SJSA1 (cell line): ENCODE measurements at regions not wholly inside any gene's neighbourhood (a gene's known extent, or its start where the extent isn't known, plus 50 kb on each side); places are given as distances from the start of the nearest gene placed in this dataset.

Experiments used
- DNase-seq, 2 experiments: peaks; one replicate each; pipeline ENCODE4 v3.0.0-alpha.2; 2015 to 2020; ENCODE audit warnings: low spot score in 2 of 2, low read depth in 1 of 2
- H3K27ac ChIP-seq: fragments of 250-450 bp; sonication (Bioruptor Pico); 2 replicates; pipeline ENCODE4 v1.5.1; 2020; ENCODE audit warnings: mild to moderate bottlenecking, moderate library complexity
- H3K27me3 ChIP-seq: fragments of 250-450 bp; sonication (Bioruptor Pico); replicated peaks from 2 replicates; pipeline ENCODE4 v1.5.1; 2020; ENCODE audit warnings: mild to moderate bottlenecking, moderate library complexity
- H3K36me3 ChIP-seq: fragments of 250-450 bp; sonication (Bioruptor Pico); 2 replicates; pipeline ENCODE4 v1.5.1; 2020; ENCODE audit warnings: mild to moderate bottlenecking
- H3K4me1 ChIP-seq: fragments of 250-450 bp; sonication (Bioruptor Pico); replicated peaks from 2 replicates; pipeline ENCODE4 v1.6.1; 2021; ENCODE audit warnings: mild to moderate bottlenecking
- H3K4me3 ChIP-seq: fragments of 250-450 bp; sonication (Bioruptor Pico); 2 replicates; pipeline ENCODE4 v1.5.1; 2020; ENCODE audit warnings: mild to moderate bottlenecking
- H3K9me3 ChIP-seq: fragments of 250-450 bp; sonication (Bioruptor Pico); replicated peaks from 2 replicates; pipeline ENCODE4 v1.5.1; 2020; ENCODE audit warnings: mild to moderate bottlenecking

DNA sequence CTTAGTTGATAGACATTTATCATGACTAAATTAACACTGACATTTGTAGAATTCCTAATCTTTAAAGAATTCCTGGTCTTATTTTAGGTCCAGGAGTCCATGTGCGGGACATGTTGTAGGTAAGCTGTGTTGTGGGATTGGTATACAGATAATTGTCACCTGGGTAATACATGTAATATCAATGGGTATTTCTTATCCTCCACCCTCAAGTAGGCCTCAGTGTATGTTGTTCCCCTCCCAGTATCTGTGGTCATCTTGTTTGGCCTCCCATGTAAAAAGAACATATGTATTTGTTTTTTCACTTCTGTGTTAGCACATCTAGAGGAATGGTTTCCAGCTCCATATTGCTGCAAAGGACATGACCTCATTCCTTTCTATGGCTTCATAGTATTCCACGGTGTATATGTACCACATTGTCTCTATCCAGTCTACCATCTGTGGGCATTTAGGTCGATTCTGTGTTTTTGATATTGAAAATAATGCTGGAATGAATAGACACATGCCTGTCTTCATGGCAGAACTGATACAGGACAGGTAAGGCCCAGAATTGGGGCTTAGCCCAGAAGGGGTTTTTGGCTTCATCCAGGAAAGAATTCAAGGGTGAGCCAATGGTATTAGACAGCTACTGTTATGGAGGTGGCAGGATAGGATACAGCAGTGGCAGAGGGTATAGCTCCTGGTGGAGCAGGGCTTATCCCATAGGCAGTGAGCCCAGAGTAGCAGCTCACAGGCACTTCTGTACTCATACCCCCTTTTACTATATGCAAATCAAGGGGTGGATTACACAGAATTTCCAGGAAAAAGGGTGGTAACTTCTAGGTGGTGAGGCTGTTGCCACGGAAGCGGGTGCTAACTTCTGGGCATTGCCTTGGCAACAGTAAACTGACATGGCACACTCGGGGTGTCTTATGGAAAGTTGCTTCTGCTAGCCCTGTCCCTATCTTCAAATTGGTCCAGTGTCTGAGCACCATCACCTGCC lies 66.1 kb upstream of the WDR1 start:
- H3K4me3 ChIP-seq, result no peak overlapping the region
- H3K27me3 ChIP-seq, result no peaks in the 10 kb centered on the region
- no peak overlapping the region for H3K27ac ChIP-seq
- peaks cover 6% of the 10 kb centered on the region; the same call in 1 of the 2 replicates for H3K4me1 ChIP-seq
- no peak for DNase-seq
- H3K9me3 ChIP-seq, result no peaks in the 10 kb centered on the region
- H3K36me3 ChIP-seq, result no peaks in the 10 kb centered on the region

DNA sequence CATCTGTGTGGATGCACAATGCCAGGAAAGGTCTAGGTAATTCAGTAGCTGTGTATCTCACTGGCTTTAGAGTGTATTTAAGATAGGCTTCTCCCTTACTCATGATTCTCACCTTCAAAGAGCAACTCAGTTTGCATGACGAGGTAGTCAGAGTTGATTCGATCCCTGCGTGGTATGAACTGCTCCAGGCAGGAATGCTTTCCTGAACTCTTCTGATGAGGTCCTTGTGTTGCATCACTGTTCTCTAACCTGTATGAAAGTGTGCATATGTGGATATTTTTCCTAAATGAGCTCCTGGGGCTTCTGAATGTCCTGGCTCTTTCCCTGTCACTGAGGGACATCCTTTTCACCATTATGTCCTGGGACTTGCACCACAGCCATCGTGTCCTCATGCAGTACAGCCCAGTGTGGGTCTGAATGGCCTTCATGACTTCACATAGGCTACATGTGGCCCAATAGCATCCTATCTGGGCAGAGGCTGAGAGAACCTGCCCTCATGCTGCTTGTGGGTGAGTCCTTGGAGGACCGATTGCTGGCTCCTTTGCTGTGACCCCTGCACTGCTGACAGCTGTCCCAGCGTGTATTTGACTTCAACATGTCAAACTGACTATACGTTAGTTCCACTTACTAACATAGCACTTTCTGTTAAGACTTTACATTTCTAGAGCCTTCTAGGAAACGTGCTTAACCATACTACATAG lies 65.3 kb upstream of the WDR1 start:
- H3K4me1 ChIP-seq, result peaks cover 6% of the 10 kb centered on the region; the same call in 1 of the 2 replicates
- H3K9me3 ChIP-seq, result no peaks in the 10 kb centered on the region
- no peak for DNase-seq
- H3K27ac ChIP-seq, result peak overlapping the region; percentile 65; the same call in 1 of the 2 replicates
- no peaks in the 10 kb centered on the region for H3K27me3 ChIP-seq
- no peaks in the 10 kb centered on the region for H3K36me3 ChIP-seq
- no peak overlapping the region for H3K4me3 ChIP-seq

DNA sequence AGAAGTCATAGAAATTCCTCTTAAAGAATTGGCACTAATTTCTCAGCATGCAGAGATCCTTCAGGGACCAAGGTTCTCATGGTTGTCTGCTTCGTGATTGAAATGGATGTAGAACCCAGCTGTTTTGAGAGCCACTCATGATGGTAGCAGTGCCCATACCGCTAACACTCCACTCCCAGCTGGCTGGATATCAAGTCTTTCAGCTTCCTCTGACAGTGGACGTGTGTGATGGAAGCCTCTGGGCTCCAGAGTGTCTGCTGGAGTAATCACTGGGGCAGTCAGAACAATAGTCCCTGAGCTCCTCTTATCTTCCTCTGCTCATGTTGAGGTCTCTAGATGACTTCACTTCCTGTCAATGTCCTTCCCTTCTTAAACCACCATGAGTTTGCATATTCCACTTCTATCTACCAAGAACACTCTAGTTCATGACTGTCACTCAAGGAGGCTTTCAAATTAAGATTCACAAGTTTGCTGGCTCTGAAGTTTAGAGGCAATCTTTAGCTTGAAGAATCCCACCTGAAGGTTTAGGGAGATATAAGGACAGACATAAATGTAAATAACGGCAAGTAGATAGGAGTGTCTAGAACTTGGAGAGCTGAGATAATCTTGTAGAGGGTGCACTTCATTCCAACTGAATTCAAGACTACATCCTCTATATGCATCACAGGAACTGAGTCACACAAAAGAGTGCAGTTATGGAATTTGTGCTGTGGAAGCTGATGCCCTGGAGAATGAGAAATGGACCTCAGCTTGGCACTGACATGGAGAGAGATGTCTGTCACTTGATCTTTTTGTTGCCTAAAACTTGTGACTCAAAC lies 64.5 kb upstream of the WDR1 start:
- DNase-seq, result peak in 1 of 2 experiments; percentile 12
- Histone ChIP-seq H3K9me3 (no peaks in the 10 kb centered on the region), H3K27ac (peak overlapping the region; percentile 65), H3K4me1 (peaks cover 6% of the 10 kb centered on the region; the same call in 1 of the 2 replicates), H3K36me3 (no peaks in the 10 kb centered on the region), H3K27me3 (no peaks in the 10 kb centered on the region), H3K4me3 (no peak overlapping the region)

DNA sequence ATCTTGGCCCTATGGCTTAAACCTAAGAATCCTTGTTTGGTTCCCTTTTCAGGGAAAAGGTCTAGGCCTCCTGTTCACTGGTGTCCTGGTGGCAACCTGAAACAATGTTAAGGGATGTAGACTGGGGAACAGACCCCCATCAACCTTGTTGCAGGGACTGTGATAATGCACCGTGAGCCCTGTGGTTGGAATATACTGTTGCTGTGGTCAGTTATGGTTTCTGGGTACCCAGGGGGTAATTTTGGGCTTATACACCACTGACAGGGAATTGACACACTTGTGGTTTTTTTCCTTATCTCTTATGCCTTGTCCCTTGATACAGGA lies 64.0 kb upstream of the WDR1 start:
- no peak for DNase-seq

DNA sequence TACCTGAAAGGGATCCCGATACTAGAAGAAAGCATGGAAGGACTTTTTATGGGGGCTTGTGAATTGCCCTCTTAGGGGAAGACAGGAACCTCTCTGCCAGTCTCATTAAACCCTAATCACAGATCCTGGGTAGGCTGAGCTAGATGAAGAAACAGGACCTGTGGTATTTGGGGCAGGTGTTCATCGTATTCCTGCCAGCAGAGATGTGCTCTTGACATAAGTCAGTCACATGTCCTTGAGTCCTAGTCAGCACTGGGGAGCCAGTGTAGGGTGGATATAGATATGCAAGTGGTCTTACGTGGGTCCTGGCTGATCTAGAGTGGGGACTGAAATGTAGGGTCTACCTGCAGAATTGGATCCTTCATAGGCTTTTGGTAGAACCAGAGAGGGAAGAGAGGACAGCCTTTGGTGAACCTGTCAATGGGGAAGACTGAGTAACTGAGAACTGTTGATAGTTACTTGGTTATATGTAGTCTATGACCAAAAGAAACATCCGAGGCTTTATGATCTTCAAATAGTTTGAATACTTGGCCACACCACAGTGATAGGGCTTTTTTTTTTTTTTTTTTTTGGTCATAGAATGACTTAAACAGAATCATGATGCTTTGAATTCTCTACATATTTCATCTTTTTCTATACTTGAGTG lies 63.5 kb upstream of the WDR1 start:
- Histone ChIP-seq H3K27me3 (no peaks in the 10 kb centered on the region), H3K27ac (no peak overlapping the region), H3K9me3 (no peaks in the 10 kb centered on the region), H3K4me1 (peaks cover 6% of the 10 kb centered on the region; the same call in 1 of the 2 replicates), H3K36me3 (no peaks in the 10 kb centered on the region), H3K4me3 (no peak overlapping the region)
- no peak for DNase-seq

More for the DNA sequence above, 64.0 kb upstream of the WDR1 start:
- no peaks in the 10 kb centered on the region for H3K9me3 ChIP-seq
- H3K27ac ChIP-seq, result peak overlapping the region; percentile 52
- H3K27me3 ChIP-seq, result no peaks in the 10 kb centered on the region
- no peaks in the 10 kb centered on the region for H3K36me3 ChIP-seq
- H3K4me3 ChIP-seq, result no peak overlapping the region
- peaks cover 6% of the 10 kb centered on the region; the same call in 1 of the 2 replicates for H3K4me1 ChIP-seq

DNA sequence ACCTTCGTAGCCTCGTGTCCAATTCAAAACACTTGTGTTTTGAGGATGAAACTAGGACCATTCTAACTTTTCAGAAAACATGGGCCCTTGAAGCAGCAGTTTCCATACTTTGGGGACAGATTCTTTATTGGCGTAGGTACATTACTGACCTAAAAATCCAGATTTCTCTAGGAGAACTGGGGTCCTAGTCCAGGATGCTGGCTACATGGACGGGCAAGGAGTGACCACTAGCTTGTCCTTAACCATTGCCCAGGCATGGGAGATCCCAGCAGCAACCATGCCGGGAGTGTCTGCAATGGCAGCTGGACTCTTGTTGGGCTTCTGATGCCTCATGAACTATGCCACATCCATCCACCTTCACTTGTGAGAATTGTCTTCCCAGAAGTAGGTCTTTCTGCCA lies 62.2 kb upstream of the WDR1 start:
- Histone ChIP-seq H3K4me3 (no peak overlapping the region), H3K27ac (no peak overlapping the region), H3K36me3 (no peaks in the 10 kb centered on the region), H3K27me3 (no peaks in the 10 kb centered on the region), H3K4me1 (peaks cover 6% of the 10 kb centered on the region; the same call in 1 of the 2 replicates), H3K9me3 (no peaks in the 10 kb centered on the region)
- DNase-seq, result no peak

DNA sequence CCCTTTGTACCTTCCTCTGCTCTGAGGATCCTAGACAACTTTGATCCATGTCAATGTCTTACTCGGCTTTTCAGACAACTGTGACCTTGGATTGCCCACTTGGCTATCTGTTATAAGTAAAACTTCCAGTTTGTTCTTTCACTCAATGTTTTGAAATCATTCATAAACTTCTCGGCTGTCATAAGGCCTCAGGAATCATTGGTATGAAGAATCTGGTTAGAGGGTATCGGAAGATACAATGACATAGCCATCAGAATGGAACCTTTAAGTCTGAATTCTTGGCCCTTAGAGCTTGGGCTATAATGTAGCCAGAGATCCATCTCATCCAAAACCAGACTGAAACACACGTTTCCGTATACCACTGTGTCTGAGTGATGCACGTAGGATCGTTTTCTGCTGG lies 59.0 kb upstream of the WDR1 start:
- no peak overlapping the region for H3K27ac ChIP-seq

DNA sequence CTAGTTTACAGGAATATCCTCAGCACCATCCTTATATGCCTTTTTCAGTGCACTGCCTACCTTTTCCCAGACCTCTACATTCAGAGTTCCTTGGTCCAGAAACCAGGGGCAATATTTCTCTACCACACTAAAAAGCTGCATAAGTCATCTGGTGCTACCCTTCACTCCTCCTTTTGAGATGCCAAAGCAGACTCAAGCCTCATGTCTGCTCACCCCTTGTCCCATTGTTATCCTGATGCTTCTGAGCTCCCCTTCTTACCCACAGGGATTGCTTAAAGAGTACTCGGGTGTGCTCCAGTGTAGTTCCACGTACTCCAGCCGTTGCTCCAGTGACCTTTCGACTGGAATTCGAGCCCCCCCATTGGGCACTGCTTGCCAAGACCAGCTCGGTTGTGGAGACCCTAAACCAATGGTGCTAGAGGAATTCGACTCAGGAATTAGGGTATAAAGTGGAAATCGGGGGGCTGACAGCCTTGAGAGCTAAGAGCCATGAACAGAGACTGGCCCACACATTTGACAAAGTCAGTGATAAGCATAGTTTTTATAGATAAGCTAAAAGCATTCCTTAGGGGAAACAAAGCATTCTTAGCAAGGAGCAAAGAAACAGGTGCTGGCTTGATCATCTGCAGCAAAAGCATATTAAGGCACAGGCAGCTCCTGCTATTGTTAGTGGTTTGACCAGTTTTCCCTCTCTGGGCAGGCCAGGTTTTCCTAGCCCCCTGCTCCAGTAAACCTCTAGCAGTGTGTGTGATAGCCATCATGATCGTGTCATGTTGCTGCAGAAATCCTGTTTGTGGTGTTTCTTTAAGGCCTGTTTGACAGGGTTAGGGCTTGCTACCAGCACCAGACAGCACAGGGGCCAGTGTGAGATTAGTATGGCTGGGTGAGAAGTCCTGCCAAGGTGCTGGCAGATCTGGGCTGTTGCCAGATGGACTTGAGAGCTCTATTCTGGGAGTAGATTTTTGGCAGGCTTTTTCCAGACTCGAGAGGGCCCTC lies 57.5 kb upstream of the WDR1 start:
- no peaks in the 10 kb centered on the region for H3K27me3 ChIP-seq
- no peak overlapping the region for H3K4me3 ChIP-seq
- H3K4me1 ChIP-seq, result no peaks in the 10 kb centered on the region
- H3K36me3 ChIP-seq, result no peaks in the 10 kb centered on the region
- H3K9me3 ChIP-seq, result no peaks in the 10 kb centered on the region
- H3K27ac ChIP-seq, result no peak overlapping the region
- DNase-seq, result no peak

More for the DNA sequence above, 59.0 kb upstream of the WDR1 start:
- no peak for DNase-seq
- no peaks in the 10 kb centered on the region for H3K9me3 ChIP-seq
- no peaks in the 10 kb centered on the region; the same call in 1 of the 2 replicates for H3K4me1 ChIP-seq
- no peaks in the 10 kb centered on the region for H3K27me3 ChIP-seq
- H3K36me3 ChIP-seq, result no peaks in the 10 kb centered on the region
- H3K4me3 ChIP-seq, result no peak overlapping the region

DNA sequence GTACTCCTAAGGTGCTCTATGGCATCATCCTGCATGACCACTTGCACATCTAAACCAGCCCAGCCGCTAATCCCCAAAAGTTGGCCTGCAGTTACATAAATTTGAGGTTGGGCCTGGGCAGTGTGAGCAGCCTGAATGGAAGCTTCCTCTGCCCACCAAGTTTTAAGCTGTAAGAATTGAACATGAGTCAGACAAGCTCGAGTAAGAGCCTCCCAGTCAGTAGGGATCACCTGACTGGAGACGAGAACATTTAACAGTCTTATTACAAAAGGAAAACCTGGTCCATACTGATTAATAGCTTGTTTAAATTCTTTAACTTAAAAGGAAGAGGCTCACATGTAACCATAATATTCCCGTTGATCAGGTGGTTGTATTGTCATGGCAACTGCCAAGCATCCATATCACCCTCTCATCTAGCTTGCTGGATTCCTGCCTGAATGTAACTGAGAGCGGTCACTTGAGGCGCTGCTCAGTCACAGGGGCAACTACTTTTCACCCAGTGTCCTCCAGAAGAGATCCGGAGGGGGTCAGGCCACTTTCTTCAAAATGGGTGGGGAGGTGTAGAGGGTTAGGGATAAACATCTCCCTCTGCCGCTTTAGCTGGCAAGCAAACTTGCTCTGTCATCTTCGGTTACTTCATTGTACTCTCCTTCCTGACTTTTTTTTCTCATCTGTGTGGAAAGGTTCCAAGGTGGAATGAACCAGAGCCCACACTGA lies 56.6 kb upstream of the WDR1 start:
- no peaks in the 10 kb centered on the region for H3K27me3 ChIP-seq
- no peak overlapping the region for H3K4me3 ChIP-seq
- H3K36me3 ChIP-seq, result no peaks in the 10 kb centered on the region
- no peak overlapping the region for H3K27ac ChIP-seq
- no peaks in the 10 kb centered on the region for H3K9me3 ChIP-seq
- no peaks in the 10 kb centered on the region for H3K4me1 ChIP-seq
- no peak for DNase-seq

DNA sequence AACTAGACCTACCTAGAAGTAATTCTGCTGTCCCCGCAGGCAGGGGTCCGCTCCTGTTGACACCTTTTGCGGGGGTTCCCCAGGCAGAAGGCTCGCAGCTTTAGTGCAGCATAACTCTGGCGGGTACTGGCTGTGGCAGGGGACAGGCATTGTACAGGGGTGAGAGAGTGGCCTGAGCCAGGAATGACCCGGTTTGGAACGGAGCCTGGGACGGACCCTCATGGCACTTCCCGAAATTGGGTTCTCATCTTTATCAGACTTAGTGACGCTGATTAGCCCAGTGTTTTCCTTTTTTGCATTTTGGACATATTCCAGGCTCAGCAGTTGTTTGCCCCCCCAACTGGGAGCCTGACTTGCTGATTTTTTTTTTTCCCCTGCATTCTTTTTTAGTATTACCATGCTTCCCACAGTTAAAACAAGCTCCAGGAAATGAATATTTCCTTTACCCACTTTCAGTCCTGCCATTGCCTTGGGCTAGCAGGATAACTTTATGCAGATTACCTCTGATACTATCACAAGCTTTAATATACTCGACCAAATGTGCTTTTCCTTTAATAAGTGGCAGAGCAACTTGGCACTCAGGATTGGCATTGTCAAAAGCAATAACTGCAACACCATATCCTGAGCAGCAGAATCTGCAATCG lies 55.8 kb upstream of the WDR1 start:
- Histone ChIP-seq H3K4me3 (no peak overlapping the region), H3K36me3 (no peaks in the 10 kb centered on the region), H3K27me3 (no peaks in the 10 kb centered on the region), H3K4me1 (no peaks in the 10 kb centered on the region), H3K9me3 (no peaks in the 10 kb centered on the region), H3K27ac (no peak overlapping the region)
- DNase-seq, result no peak

DNA sequence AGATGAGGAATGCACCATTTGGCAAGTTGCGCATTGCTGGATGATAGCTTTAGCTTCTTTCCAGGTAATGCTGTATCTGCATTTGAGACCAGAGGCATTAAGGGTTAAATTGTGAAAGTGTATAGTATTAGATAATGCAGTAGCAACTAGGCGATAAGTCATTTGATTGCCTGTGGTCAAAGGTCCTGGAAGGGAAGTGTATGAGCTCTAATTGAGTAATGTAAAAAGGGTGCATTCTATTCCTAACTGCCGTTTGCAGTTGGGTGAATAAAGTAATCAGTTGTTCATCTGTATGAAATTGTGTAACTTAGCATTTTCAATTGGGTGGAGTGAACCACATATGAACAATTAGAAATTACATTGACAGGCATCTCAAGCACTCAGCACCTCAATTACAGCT lies 54.5 kb upstream of the WDR1 start:
- Histone ChIP-seq H3K4me1 (no peaks in the 10 kb centered on the region), H3K9me3 (no peaks in the 10 kb centered on the region), H3K27ac (no peak overlapping the region), H3K27me3 (no peaks in the 10 kb centered on the region), H3K36me3 (no peaks in the 10 kb centered on the region), H3K4me3 (no peak overlapping the region)
- no peak for DNase-seq
